ENCODE measurements at regions not wholly inside any gene's neighbourhood (a gene's known extent, or its start where the extent isn't known, plus 50 kb on each side); places are given as distances from the start of the nearest gene placed in this dataset.

GRCh38 chr14:97630249-97630648 is 833.1 kb downstream of the VRK1 start:
- H4K8ac ChIP-seq (ENCODE audit: low read depth in 2 of 2, low read length in 2 of 2): no peak overlapping the region
- H3K18ac ChIP-seq (ENCODE audit: low read depth, low read length): no peak overlapping the region
- intact Hi-C loops (cut with micrococcal nuclease): no loop called here
- no TSS peak for BruUV-seq (replicated peaks)
- H3K9me3 ChIP-seq (ENCODE audit: control insufficient read depth, insufficient read depth, low read length): peaks cover 12% of the 10 kb centered on the region
- no peak overlapping the region for H3K9ac ChIP-seq (ENCODE audit: low read depth, low read length)
- no peak overlapping the region for H3K56ac ChIP-seq (ENCODE audit: extremely low read depth, insufficient read depth, low read length)
- TF ChIP-seq POLR2A (IDR thresholded peaks at IDR 0.05; ENCODE audit: low read depth, low read length): no peak
- TF ChIP-seq RCOR1 (IDR thresholded peaks at IDR 0.05; ENCODE audit: insufficient replicate concordance, low read length): no peak
- no peak for TF ChIP-seq CTCF (conservative IDR thresholded peaks at IDR 0.05; ENCODE audit: low read depth, low read length)
- no peak for TF ChIP-seq RAD21 (IDR thresholded peaks at IDR 0.05; ENCODE audit: low read length)
- no peak for TF ChIP-seq CHD1 (IDR thresholded peaks at IDR 0.05; ENCODE audit: low read depth, low read length)
- no peak for TF ChIP-seq CEBPB (IDR thresholded peaks at IDR 0.05; ENCODE audit: low read depth, low read length)
- TF ChIP-seq SMC3 (IDR thresholded peaks at IDR 0.05; ENCODE audit: low read depth, low read length): no peak
- no peak for TF ChIP-seq MXI1 (IDR thresholded peaks at IDR 0.05; ENCODE audit: borderline replicate concordance, low read depth, low read length)
- TF ChIP-seq FOS (IDR thresholded peaks at IDR 0.05; ENCODE audit: low read depth, low read length): no peak
- TF ChIP-seq ELK1 (IDR thresholded peaks at IDR 0.05; ENCODE audit: borderline replicate concordance, low read depth, low read length): no peak
- TF ChIP-seq RFX5 (IDR thresholded peaks at IDR 0.05; ENCODE audit: low read depth, low read length): no peak
- TF ChIP-seq MAZ (IDR thresholded peaks at IDR 0.05; ENCODE audit: borderline replicate concordance, low read depth, low read length): no peak
- TF ChIP-seq NFE2L2 (IDR thresholded peaks at IDR 0.05; ENCODE audit: low read depth, low read length): no peak
- DNase-seq (no peak), ATAC-seq (ENCODE audit: low read depth) (no peak)
- H3K23ac ChIP-seq (ENCODE audit: low read depth, low read length): no peak overlapping the region
- no peak overlapping the region for H3K14ac ChIP-seq (replicated peaks; ENCODE audit: low read depth, low read length)
- H3K4ac ChIP-seq (ENCODE audit: low read depth, low read length): no peak overlapping the region
- H3K27ac ChIP-seq (ENCODE audit: insufficient read depth, low read length): no peak overlapping the region
- H2AK9ac ChIP-seq (replicated peaks; ENCODE audit: low read depth, low read length, poor library complexity): no peak overlapping the region
- H2AK5ac ChIP-seq (ENCODE audit: low read depth, low read length): no peak overlapping the region
- H4K5ac ChIP-seq (ENCODE audit: low read depth, low read length): no peak overlapping the region
- dilution Hi-C loops (cut with HindIII; ENCODE audit: low sequenced_read_pairs, unreplicated experiment): no loop called here
- no peak overlapping the region for H3K4me3 ChIP-seq (ENCODE audit: insufficient read depth, low read depth, low read length)
- H4K91ac ChIP-seq (ENCODE audit: insufficient read depth, low read depth, low read length): no peak overlapping the region
- no peak overlapping the region for H2BK15ac ChIP-seq (ENCODE audit: low read depth, low read length)
- H3K9me1 ChIP-seq (ENCODE audit: insufficient read depth, low read length): no peaks in the 10 kb centered on the region
- in situ Hi-C loops (cut with MboI; ENCODE audit: low sequenced_read_pairs): no loop called here
- H2AFZ ChIP-seq (replicated peaks; ENCODE audit: low read length, poor library complexity): no peak overlapping the region
- H2BK120ac ChIP-seq (ENCODE audit: low read depth, low read length): no peak overlapping the region
- 37% methylated on average over 2 of the region's 5 CpGs; no CpG with 5 or more reads in 1 of the 2 experiments for WGBS, 2 experiments (ENCODE audit: extremely low coverage in 2 of 2, insufficient read length in 1 of 2)
- no peaks in the 10 kb centered on the region for H3K79me1 ChIP-seq (ENCODE audit: low read depth in 1 of 2, low read length in 2 of 2)
- H2BK20ac ChIP-seq (ENCODE audit: low read depth, low read length): no peak overlapping the region
- H3K4me2 ChIP-seq (ENCODE audit: low read depth, low read length): no peak overlapping the region
- H3K27me3 ChIP-seq (ENCODE audit: control insufficient read depth, insufficient read depth, low read length): no peaks in the 10 kb centered on the region
- H2BK5ac ChIP-seq (ENCODE audit: low read depth, low read length, poor library complexity, severe bottlenecking): no peak overlapping the region
- POLR2A ChIA-PET (ENCODE audit: unreplicated experiment): interaction anchor here (0.5 kb wide), 1 partner anchor 19 kb away, joined by 4 read pairs; no protein-coding TSS in a partner anchor
- no peaks in the 10 kb centered on the region for H3K4me1 ChIP-seq (ENCODE audit: control insufficient read depth, insufficient read depth, low read length)
- CTCF ChIA-PET: no interaction called here
- H3K36me3 ChIP-seq (ENCODE audit: control insufficient read depth, insufficient read depth, low read length): no peaks in the 10 kb centered on the region
- H4K20me1 ChIP-seq (ENCODE audit: insufficient read depth, low read length): no peaks in the 10 kb centered on the region

Measured in IMR-90 (cell line).